Heart right ventricle (tissue), 16 donors: ENCODE measurements at regions not wholly inside any gene's neighbourhood (a gene's known extent, or its start where the extent isn't known, plus 50 kb on each side); places are given as distances from the start of the nearest gene placed in this dataset.
A peak's percentile ranks its signal among the peaks of the same experiment; 100 is the strongest.
"Not testable (repeated sequence)": the region's sequence is repeated elsewhere in the genome, so short reads cannot be mapped to it uniquely, and the experiment has no call there.

Experiments
- ATAC-seq, 8 donors: fragments of 200-7000 bp; cut with Tn5 transposase; one replicate each; pipeline ENCODE4 v1.9.1; 2020; ENCODE audit warnings: mild to moderate bottlenecking in 8 of 8, moderate library complexity in 8 of 8, moderate number of reproducible peaks in 1 of 8
- DNase-seq, 2 donors: peaks; one replicate each; pipeline ENCODE4 v3.0.0-alpha.2; 2020
- H3K27ac ChIP-seq, 10 donors: fragments of 200-600 bp; sonication (generic) in 2 of 10; one replicate each; pipeline versions ENCODE4 v1.5.0 to v1.8.0; 2020 to 2022; ENCODE audit warnings: mild to moderate bottlenecking in 3 of 10
- H3K27me3 ChIP-seq, 7 donors: fragments of 200-600 bp; one replicate each; pipeline ENCODE4 v1.8.0; 2021 to 2022; ENCODE audit warnings: mild to moderate bottlenecking in 2 of 7
- H3K36me3 ChIP-seq, 9 donors: fragments of 200-600 bp; sonication (generic) in 1 of 9; one replicate each; pipeline versions ENCODE4 v1.5.0 to v1.8.0; 2020 to 2022; ENCODE audit warnings: mild to moderate bottlenecking in 2 of 9
- H3K4me1 ChIP-seq, 9 donors: fragments of 200-600 bp; sonication (generic) in 1 of 9; one replicate each; pipeline versions ENCODE4 v1.5.0 to v1.8.0; 2020 to 2022; ENCODE audit warnings: mild to moderate bottlenecking in 4 of 9
- H3K4me3 ChIP-seq, 10 donors: fragments of 200-600 bp; sonication (generic) in 2 of 10; one replicate each; pipeline versions ENCODE4 v1.5.0 to v1.8.0; 2020 to 2022; ENCODE audit warnings: mild to moderate bottlenecking in 7 of 10, moderate library complexity in 2 of 10
- H3K9me3 ChIP-seq, 11 donors: fragments of 200-600 bp in 10 of 11; sonication (generic) in 2 of 11; one replicate each; pipeline versions ENCODE4 v1.5.0 to v1.8.0; 2013 to 2022; ENCODE audit warnings: mild to moderate bottlenecking in 2 of 11, control low read depth in 1 of 11, moderate library complexity in 1 of 11
- CTCF ChIP-seq, 9 donors: fragments of 200-600 bp; sonication (generic) in 2 of 9; IDR thresholded peaks; one replicate each; pipeline versions ENCODE4 v1.5.0 to v1.8.0; 2021 to 2022; ENCODE audit warnings: antibody characterized with exemption in 9 of 9, mild to moderate bottlenecking in 5 of 9, moderate library complexity in 1 of 9
- WGBS, 2 donors: extraction: QIAGEN DNeasy Blood & Tissue Kit; methylation state at CpG; one replicate each; pipeline ENCODE4 v1.1.7; 2013; ENCODE audit warnings: inconsistent platforms in 1 of 2; 5-methylcytosine and 5-hydroxymethylcytosine counted together
- intact Hi-C, 10 donors: fragments of 100-400 bp; cut with DNase I; formaldehyde crosslinking; loops; one replicate each; pipeline versions ENCODE4 v1.11.1 to v1.14.2; 2022
- donor health status: Arrhythmogenic right ventricular cardiomyopathy.
- donor health status: ischemic (EF 13 %, LVEDD 7.1; RV severe dilation, severe dysfunction).
- donor health status: healthy with polysubstance abuse.
- donor health status: DM: no; HTN: yes; CAD: no.
- donor health status: DM: no; HTN: no; CAD: no.
- donor health status: ischemic (EF 25% LVEDD 6.9; RV normal size, moderate dysfunction).
- donor health status: ischemic (EF 25% LVEDD 5.7; RV mildly dilated, moderate dysfunction).
- donor health status: healthy.
- donor health status: DM: yes; HTN: yes; CAD: no.
- donor health status: Ischemic cardiomyopathy.
- donor health status: ischemic (EF 35%, LVEDD 5.7; RV mildly dilated, moderate dysfunction).
- donor health status: nonischemic (EF 11% LVEDD 7.7; RV severe dilation, severe dysfunction).
- donor health status: DM: yes; HTN: yes; CAD: no.
- donor health status: PGD.
- donor health status: ischemic (EF 29% LVEDD 5.4; RV normal size, mild dysfunction).
- donor health status: nonischemic (EF 23%, LVEDD 6.1; RV moderate dilation, normal function).

DNA sequence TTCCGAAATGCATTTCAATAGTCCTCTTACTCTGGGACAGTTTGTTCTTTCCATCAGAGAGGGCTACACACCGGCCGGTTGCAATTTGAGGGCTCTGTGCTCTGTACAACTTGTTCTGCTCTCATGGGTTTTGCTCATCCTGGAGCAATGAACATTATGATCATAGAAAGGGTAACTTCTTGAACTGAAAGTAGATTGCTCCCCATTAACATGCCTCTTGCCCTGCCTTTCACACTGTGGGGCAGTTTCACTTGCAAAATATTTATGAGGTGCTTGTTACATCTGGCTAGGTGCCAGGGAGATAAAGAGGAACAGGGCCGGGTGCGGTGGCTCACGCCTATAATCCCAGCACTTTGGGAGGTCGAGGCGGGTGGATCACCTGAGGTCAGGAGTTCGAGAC is 97.3 kb upstream of the MPP7 start:
- Histone ChIP-seq H3K27ac (peak overlapping the region in 1 of 10 donors; percentile 44), H3K4me3 (no peak overlapping the region), H3K27me3 (peaks cover 0 to 9% (median 0%) of the 10 kb centered on the region in 7 donors), H3K36me3 (no peaks in the 10 kb centered on the region), H3K9me3 (no peaks in the 10 kb centered on the region), H3K4me1 (peaks cover 0 to 37% (median 0%) of the 10 kb centered on the region in 9 donors)
- TF ChIP-seq CTCF (IDR thresholded peaks at IDR 0.05) = no peak
- DNase-seq (no peak), ATAC-seq (peak in 2 of 8 donors; percentile 42 to 75)
- 53 to 68% methylated on average over 8 of the region's 9 CpGs for WGBS, 2 donors
- intact Hi-C loops = no loop called here

DNA sequence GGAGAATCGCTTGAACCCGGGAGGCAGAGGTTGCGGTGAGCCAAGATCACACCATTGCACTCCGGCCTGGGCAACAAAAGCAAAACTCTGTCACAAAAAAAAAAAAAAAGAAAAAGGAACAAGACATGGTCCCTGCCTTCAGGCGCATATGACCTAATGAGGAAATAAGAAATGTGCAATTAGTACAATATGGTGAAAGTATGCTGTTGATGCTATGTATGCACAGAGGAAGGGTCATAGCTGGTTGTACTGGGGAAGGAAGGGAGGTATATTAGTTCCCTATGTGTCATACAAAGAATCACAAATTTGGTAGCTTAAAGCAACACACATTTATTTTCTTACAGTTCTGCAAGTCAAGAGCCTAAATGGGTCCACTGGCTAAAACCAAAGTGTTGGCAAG is 97.8 kb upstream of the MPP7 start:
- ATAC-seq (peak in 2 of 8 donors; percentile 44 to 54), DNase-seq (no peak)
- Histone ChIP-seq H3K9me3 (no peaks in the 10 kb centered on the region), H3K27me3 (peaks cover 0 to 9% (median 0%) of the 10 kb centered on the region in 7 donors), H3K4me1 (peaks cover 0 to 37% (median 0%) of the 10 kb centered on the region in 9 donors), H3K36me3 (no peaks in the 10 kb centered on the region), H3K4me3 (no peak overlapping the region), H3K27ac (peak overlapping the region in 1 of 10 donors; percentile 58)
- TF ChIP-seq CTCF (IDR thresholded peaks at IDR 0.05) = no peak
- 85 to 87% methylated on average over 5 of the region's 5 CpGs for WGBS, 2 donors
- intact Hi-C loops = no loop called here

DNA sequence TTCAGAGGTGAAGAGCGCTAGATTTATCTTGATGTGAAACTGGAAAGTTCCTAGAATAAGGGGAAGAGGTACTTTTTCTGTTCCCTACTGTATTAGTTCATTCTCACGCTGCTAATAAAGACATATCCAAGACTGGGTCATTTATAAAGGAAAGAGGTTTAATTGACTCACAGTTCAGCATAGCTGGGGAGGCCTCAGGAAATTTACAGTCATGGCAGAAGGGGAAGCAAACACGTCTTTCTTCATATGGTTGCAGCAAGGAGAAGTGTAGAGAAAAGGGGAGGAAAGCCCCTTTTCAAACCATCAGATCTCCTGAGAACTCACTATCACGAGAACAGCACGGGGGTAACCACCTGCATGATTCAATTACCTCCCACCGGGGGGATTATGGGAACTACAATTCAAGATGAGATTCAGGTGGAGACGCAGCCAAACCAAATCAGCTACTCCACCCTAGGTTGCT is 99.8 kb upstream of the MPP7 start:
- intact Hi-C loops, DNase-seq, H3K27me3 ChIP-seq, H3K4me3 ChIP-seq, ATAC-seq, H3K36me3 ChIP-seq, H3K9me3 ChIP-seq: not testable (repeated sequence)
- H3K27ac ChIP-seq = peak overlapping the region in 1 of 10 donors; percentile 65
- WGBS, 2 donors = 65 to 69% methylated on average over 7 of the region's 7 CpGs
- H3K4me1 ChIP-seq = peaks cover 0 to 37% (median 0%) of the 10 kb centered on the region in 9 donors

DNA sequence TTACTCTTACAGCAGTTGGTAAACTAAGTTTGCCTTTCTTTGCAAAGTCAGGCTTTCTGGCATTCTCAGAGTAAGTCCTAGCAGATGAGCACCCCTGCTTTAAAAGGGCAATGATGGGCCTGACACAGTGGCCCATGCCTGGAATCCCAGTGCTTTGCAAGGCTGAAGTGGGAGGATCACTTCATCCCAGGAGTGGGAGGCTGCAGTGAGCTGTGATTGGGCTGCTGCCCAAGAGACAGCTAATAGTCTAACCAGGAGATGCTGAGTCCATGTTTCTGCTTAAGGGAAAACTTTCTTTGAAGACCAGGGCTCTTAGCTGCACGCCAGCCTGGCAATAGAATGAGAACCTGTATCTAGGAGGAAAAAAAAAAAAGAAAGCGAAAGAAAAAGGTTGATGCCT is 100.2 kb upstream of the MPP7 start:
- WGBS, 2 donors = 92 to 97% methylated on average over 2 of the region's 2 CpGs
- Histone ChIP-seq H3K4me3 (no peak overlapping the region), H3K9me3 (peaks cover 0 to 4% (median 0%) of the 10 kb centered on the region in 11 donors), H3K4me1 (peaks cover 0 to 37% (median 0%) of the 10 kb centered on the region in 9 donors), H3K27ac (peak overlapping the region in 1 of 10 donors; percentile 65), H3K27me3 (peaks cover 0 to 9% (median 0%) of the 10 kb centered on the region in 7 donors), H3K36me3 (no peaks in the 10 kb centered on the region)
- no peak for ATAC-seq
- DNase-seq = no peak
- intact Hi-C loops = no loop called here
- no peak for TF ChIP-seq CTCF (IDR thresholded peaks at IDR 0.05)

DNA sequence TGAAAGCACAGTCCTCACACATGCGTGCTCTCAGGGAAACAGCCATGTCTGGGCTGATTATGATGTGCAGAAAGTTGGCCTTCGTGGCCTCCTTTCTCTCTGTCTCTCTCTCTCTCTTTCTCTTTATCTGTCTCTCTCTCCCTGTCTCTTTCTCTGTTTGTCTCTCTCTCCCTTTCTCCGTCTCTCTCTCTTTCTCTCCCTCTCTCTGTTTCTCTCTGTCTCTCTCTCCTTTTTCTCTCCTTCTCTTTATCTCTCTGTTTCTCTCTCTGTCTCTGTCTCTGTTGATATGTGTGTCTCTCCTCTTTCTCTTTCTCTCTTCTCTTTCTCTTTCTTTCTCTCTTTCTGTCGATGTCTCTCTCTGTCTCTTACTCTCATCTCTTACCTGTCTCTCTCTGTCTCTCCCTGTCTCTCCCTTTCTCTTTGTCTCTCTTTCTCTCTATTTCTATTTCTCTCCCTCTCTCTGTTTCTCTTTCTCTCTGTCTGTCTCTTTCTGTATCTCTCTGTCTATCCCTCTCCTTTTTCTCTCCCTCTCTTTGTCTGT is 105.4 kb upstream of the MPP7 start:
- intact Hi-C loops = no loop called here
- Histone ChIP-seq H3K4me3 (no peak overlapping the region), H3K27ac (no peak overlapping the region), H3K9me3 (peaks cover 0 to 9% (median 0%) of the 10 kb centered on the region in 11 donors), H3K4me1 (peaks cover 0 to 6% (median 0%) of the 10 kb centered on the region in 9 donors), H3K36me3 (no peaks in the 10 kb centered on the region), H3K27me3 (peaks cover 0 to 22% (median 4%) of the 10 kb centered on the region in 7 donors)
- TF ChIP-seq CTCF (IDR thresholded peaks at IDR 0.05) = no peak
- ATAC-seq (no peak), DNase-seq (no peak)
- WGBS, 2 donors = 86 to 89% methylated on average over 4 of the region's 4 CpGs
